ENCODE measurements at regions not wholly inside any gene's neighbourhood (a gene's known extent, or its start where the extent isn't known, plus 50 kb on each side); places are given as distances from the start of the nearest gene placed in this dataset.
A peak's percentile ranks its signal among the peaks of the same experiment; 100 is the strongest.

- DNase-seq (ENCODE audit: low spot score) = no peak
Observed at GRCh38 chr4:19146038-19146437, 1105.7 kb upstream of the SLIT2 start.

- no peak for DNase-seq (ENCODE audit: low spot score)
Observed at GRCh38 chr4:19135895-19136633, 1114.5 kb upstream of the LCORL start.

- DNase-seq (ENCODE audit: low spot score) = no peak
Observed at GRCh38 chr4:19134685-19135084, 1113.1 kb upstream of the LCORL start.

- no peak for DNase-seq (ENCODE audit: low spot score)
Observed at GRCh38 chr4:19133315-19133714, 1111.8 kb upstream of the LCORL start.

GRCh38 chr4:19130866-19131265, 1109.3 kb upstream of the LCORL start:
- DNase-seq (ENCODE audit: low spot score) = no peak

GRCh38 chr4:19128176-19128575, 1106.6 kb upstream of the LCORL start:
- DNase-seq (ENCODE audit: low spot score) = no peak

GRCh38 chr4:19126903-19127302, 1105.3 kb upstream of the LCORL start:
- no peak for DNase-seq (ENCODE audit: low spot score)

GRCh38 chr4:19123681-19124080, 1102.1 kb upstream of the LCORL start:
- DNase-seq (ENCODE audit: low spot score) = no peak

GRCh38 chr4:19119904-19120560, 1098.5 kb upstream of the LCORL start:
- DNase-seq (ENCODE audit: low spot score) = no peak

- DNase-seq (ENCODE audit: low spot score) = no peak
Observed at GRCh38 chr4:19117022-19117421, 1095.5 kb upstream of the LCORL start.

GRCh38 chr4:19104176-19104575, 1082.6 kb upstream of the LCORL start:
- no peak for DNase-seq (ENCODE audit: low spot score)

- no peak for DNase-seq (ENCODE audit: low spot score)
Observed at GRCh38 chr4:19095491-19096046, 1074.0 kb upstream of the LCORL start.

GRCh38 chr4:19093951-19094350, 1072.4 kb upstream of the LCORL start:
- DNase-seq (ENCODE audit: low spot score) = no peak

- DNase-seq (ENCODE audit: low spot score) = no peak
Observed at GRCh38 chr4:19092797-19093196, 1071.2 kb upstream of the LCORL start.

- no peak for DNase-seq (ENCODE audit: low spot score)
Observed at GRCh38 chr4:19074036-19074435, 1052.5 kb upstream of the LCORL start.

GRCh38 chr4:19063662-19064061, 1042.1 kb upstream of the LCORL start:
- no peak for DNase-seq (ENCODE audit: low spot score)

- DNase-seq (ENCODE audit: low spot score) = no peak
Observed at GRCh38 chr4:19054916-19055315, 1033.4 kb upstream of the LCORL start.

GRCh38 chr4:19051831-19052230, 1030.3 kb upstream of the LCORL start:
- no peak for DNase-seq (ENCODE audit: low spot score)

- no peak for DNase-seq (ENCODE audit: low spot score)
Observed at GRCh38 chr4:19047279-19047880, 1025.8 kb upstream of the LCORL start.

GRCh38 chr4:19039816-19040215, 1018.3 kb upstream of the LCORL start:
- DNase-seq (ENCODE audit: low spot score) = no peak

GRCh38 chr4:19038231-19038630, 1016.7 kb upstream of the LCORL start:
- DNase-seq (ENCODE audit: low spot score) = peak; percentile 60

- DNase-seq (ENCODE audit: low spot score) = no peak
Observed at GRCh38 chr4:19033816-19034733, 1012.5 kb upstream of the LCORL start.

Data from COLO829 (cell line).